OCI-LY1 (cell line): ENCODE measurements at regions not wholly inside any gene's neighbourhood (a gene's known extent, or its start where the extent isn't known, plus 50 kb on each side); places are given as distances from the start of the nearest gene placed in this dataset.

ENCODE experiments used
- H2AFZ ChIP-seq: fragments of 200-600 bp; sonication (generic), shearing (Covaris generic); 2 replicates; pipeline ENCODE4 v1.6.0; 2014; ENCODE audit warnings: antibody characterized with exemption, mild to moderate bottlenecking, low read length
- H3F3A ChIP-seq: fragments of 200-600 bp; sonication (generic), shearing (Covaris generic); 2 replicates; pipeline ENCODE4 v1.6.0; 2014; ENCODE audit warnings: mild to moderate bottlenecking, antibody characterized with exemption, low read length, moderate library complexity; ENCODE audit not compliant: insufficient read depth
- H3K27ac ChIP-seq: fragments of 200-600 bp; sonication (generic); 2 replicates; pipeline ENCODE4 v1.5.1; 2014; ENCODE audit warnings: low read length, mixed run types, mild to moderate bottlenecking, low read depth; ENCODE audit not compliant: poor library complexity, severe bottlenecking
- H3K27me3 ChIP-seq: fragments of 200-600 bp; sonication (generic); 2 replicates; pipeline ENCODE4 v1.6.0; 2014; ENCODE audit warnings: antibody characterized with exemption, mild to moderate bottlenecking, low read length, moderate library complexity; ENCODE audit not compliant: insufficient read depth
- H3K36me3 ChIP-seq: fragments of 200-600 bp; sonication (generic); 2 replicates; pipeline ENCODE4 v1.6.1; 2014; ENCODE audit warnings: mild to moderate bottlenecking, antibody characterized with exemption, low read length, moderate library complexity, mixed read lengths; ENCODE audit not compliant: insufficient read depth
- H3K4me1 ChIP-seq: fragments of 200-600 bp; sonication (generic); 2 replicates; pipeline ENCODE4 v1.5.1; 2014; ENCODE audit warnings: mild to moderate bottlenecking, low read length, moderate library complexity; ENCODE audit not compliant: insufficient read depth, severe bottlenecking
- H3K4me2 ChIP-seq: fragments of 200-600 bp; sonication (generic), shearing (Covaris generic); 2 replicates; pipeline ENCODE4 v1.6.1; 2014; ENCODE audit warnings: low read length
- H3K4me3 ChIP-seq: fragments of 200-600 bp; sonication (generic); 2 replicates; pipeline ENCODE4 v1.5.1; 2014; ENCODE audit warnings: low read length, low read depth, mild to moderate bottlenecking, mixed read lengths; ENCODE audit not compliant: poor library complexity, severe bottlenecking
- H3K79me2 ChIP-seq: fragments of 200-600 bp; shearing (Covaris generic); 2 replicates; pipeline ENCODE4 v1.6.1; 2016; ENCODE audit warnings: mixed run types, low read length, mixed read lengths; ENCODE audit not compliant: insufficient read depth
- H3K9ac ChIP-seq: fragments of 200-600 bp; sonication (generic), shearing (Covaris generic); 2 replicates; pipeline ENCODE4 v1.6.1; 2014; ENCODE audit warnings: mild to moderate bottlenecking, low read length, mixed read lengths
- H3K9me2 ChIP-seq: fragments of 200-600 bp; sonication (generic), shearing (Covaris generic); 2 replicates; pipeline ENCODE4 v1.6.1; 2014; ENCODE audit warnings: low read depth, mild to moderate bottlenecking, low read length, mixed read lengths
- H3K9me3 ChIP-seq: fragments of 200-600 bp; shearing (Covaris generic); 2 replicates; pipeline ENCODE4 v1.6.1; 2014; ENCODE audit warnings: low read length, mixed read lengths
- H4K20me1 ChIP-seq: fragments of 200-600 bp; sonication (generic), shearing (Covaris generic); 2 replicates; pipeline ENCODE4 v1.6.0; 2016; ENCODE audit warnings: mild to moderate bottlenecking, low read length; ENCODE audit not compliant: insufficient read depth
- CTCF ChIP-seq: fragments of 200-600 bp; sonication (generic), shearing (Covaris generic); IDR thresholded peaks from 2 replicates; pipeline ENCODE4 v1.5.1; 2017; ENCODE audit warnings: mild to moderate bottlenecking, antibody characterized with exemption, low read length, moderate library complexity, mixed read lengths
- EZH2 ChIP-seq: fragments of 200-600 bp; sonication (generic), shearing (Covaris generic); IDR thresholded peaks from 2 replicates; pipeline ENCODE4 v1.8.0; 2017; ENCODE audit warnings: borderline replicate concordance, mixed run types, mild to moderate bottlenecking, antibody characterized with exemption, low read length, moderate library complexity, mixed read lengths

DNA sequence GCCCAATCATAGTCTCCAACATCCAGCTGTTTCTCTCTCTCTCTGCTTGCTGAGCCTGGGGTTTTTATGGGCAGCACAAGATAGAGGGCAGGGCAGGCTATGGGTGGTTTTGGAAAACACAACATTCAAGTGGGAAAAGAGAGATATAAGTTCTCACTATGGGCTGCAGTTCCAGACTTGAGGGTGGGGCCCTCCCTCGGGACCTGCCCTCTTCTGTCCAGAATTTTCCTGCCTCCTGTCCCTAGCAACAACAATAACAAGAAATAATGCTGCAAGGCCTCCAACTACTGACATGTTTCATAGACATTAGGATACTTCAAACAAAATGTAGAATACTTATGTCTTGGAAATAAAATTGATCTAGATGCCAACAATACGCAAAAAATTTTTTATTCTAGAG lies 107.8 kb downstream of the C18orf54 start:
- H3K27ac ChIP-seq, result no peak overlapping the region
- no peaks in the 10 kb centered on the region for H4K20me1 ChIP-seq
- H3K79me2 ChIP-seq, result no peaks in the 10 kb centered on the region
- no peaks in the 10 kb centered on the region for H3K27me3 ChIP-seq
- no peaks in the 10 kb centered on the region for H3K36me3 ChIP-seq
- no peak overlapping the region for H2AFZ ChIP-seq
- H3K4me1 ChIP-seq, result no peaks in the 10 kb centered on the region
- TF ChIP-seq EZH2 (no peak), CTCF (no peak)
- no peak overlapping the region for H3K9ac ChIP-seq
- no peaks in the 10 kb centered on the region for H3K9me2 ChIP-seq
- H3F3A ChIP-seq, result no peaks in the 10 kb centered on the region
- no peak overlapping the region for H3K4me2 ChIP-seq
- H3K9me3 ChIP-seq, result peaks cover 3% of the 10 kb centered on the region; the same call in 1 of the 2 replicates
- no peak overlapping the region for H3K4me3 ChIP-seq

DNA sequence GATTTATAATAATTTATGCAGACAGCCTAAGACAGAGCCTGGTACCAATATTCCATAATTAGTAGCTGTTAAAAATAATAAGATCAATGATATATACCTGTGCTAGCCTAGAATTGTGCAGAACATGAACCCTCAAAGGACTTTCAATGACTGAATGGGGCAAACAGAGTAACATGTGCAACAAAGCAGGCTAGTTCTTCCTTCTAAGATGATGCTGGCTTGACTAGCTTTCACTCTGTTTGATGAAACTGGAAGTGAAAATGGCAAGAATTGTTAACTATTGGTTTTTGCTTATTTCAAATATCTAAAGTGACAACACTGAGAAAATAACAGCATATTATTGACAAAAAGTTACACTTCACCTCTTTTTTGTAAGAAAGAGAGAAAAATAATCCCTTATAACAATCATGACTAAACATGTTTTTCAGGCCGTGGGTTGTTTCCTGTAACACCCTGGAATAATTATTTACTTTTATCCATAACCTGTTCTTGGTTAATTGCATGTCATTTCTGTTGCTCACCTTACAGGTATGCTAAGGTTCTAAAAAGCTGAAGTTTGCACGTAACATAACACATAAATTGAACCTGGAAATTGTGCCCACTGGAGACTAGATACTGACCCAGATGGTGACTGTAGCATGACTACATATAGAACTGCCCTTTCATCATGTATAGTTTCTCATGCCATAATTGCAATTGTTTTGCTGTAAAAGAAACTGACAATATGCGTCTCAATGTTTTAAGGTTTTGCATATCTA lies 108.7 kb downstream of the C18orf54 start:
- H3K9me2 ChIP-seq, result no peaks in the 10 kb centered on the region

DNA sequence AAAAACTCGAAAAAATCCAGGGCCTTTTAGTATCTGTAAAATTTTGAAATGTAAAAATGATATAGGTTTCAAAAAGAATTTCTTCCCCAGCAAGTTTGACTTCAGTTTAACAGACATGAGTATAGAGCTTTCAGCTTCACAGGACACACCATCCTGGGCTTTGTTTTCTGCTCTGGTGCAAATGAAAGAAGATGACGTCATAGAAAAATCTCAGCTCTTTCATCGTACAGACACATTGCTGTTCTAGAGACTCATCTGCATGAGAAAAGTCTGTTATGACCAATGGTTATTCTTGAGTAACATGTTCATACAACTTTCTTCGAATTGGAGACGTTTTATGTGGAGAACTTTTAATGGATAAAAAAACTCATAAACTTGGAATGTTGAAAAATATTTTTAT lies 111.7 kb upstream of the DYNAP start:
- TF ChIP-seq CTCF (no peak), EZH2 (no peak)
- no peak overlapping the region for H3K4me2 ChIP-seq
- H3K79me2 ChIP-seq, result no peaks in the 10 kb centered on the region
- no peak overlapping the region for H2AFZ ChIP-seq
- no peaks in the 10 kb centered on the region for H3K9me3 ChIP-seq
- H3K27ac ChIP-seq, result no peak overlapping the region
- no peak overlapping the region for H3K4me3 ChIP-seq
- H3F3A ChIP-seq, result no peaks in the 10 kb centered on the region
- no peaks in the 10 kb centered on the region for H3K36me3 ChIP-seq
- H4K20me1 ChIP-seq, result no peaks in the 10 kb centered on the region
- no peaks in the 10 kb centered on the region for H3K27me3 ChIP-seq
- no peaks in the 10 kb centered on the region for H3K9me2 ChIP-seq
- H3K4me1 ChIP-seq, result no peaks in the 10 kb centered on the region
- no peak overlapping the region for H3K9ac ChIP-seq

More for the DNA sequence above, 108.7 kb downstream of the C18orf54 start:
- Histone ChIP-seq H3K4me1 (no peaks in the 10 kb centered on the region), H3K27ac (no peak overlapping the region), H2AFZ (no peak overlapping the region), H3K4me3 (no peak overlapping the region), H3K79me2 (no peaks in the 10 kb centered on the region), H3K9me3 (peaks cover 3% of the 10 kb centered on the region; the same call in 1 of the 2 replicates), H4K20me1 (no peaks in the 10 kb centered on the region), H3K27me3 (no peaks in the 10 kb centered on the region), H3K9ac (no peak overlapping the region), H3K4me2 (no peak overlapping the region), H3K36me3 (no peaks in the 10 kb centered on the region), H3F3A (no peaks in the 10 kb centered on the region)
- no peak for TF ChIP-seq CTCF
